Activated T-helper 17 cell treated with anti-CD3 and anti-CD28 coated beads, Interleukin-2, amount 50 U/mL, for 72 hours (primary cell): ENCODE measurements at regions not wholly inside any gene's neighbourhood (a gene's known extent, or its start where the extent isn't known, plus 50 kb on each side); places are given as distances from the start of the nearest gene placed in this dataset.

Source experiments
- ATAC-seq: fragments of 150-1000 bp; cut with Tn5 transposase; replicated peaks from 2 replicates; pipeline ENCODE4 v1.10.0; 2021; ENCODE audit warnings: mild to moderate bottlenecking, moderate library complexity
- H3K27ac Mint-ChIP-seq: one replicate; pipeline ENCODE4 v1.8.0; 2022; ENCODE audit warnings: mixed read lengths
- H3K27me3 Mint-ChIP-seq: one replicate; pipeline ENCODE4 v1.8.0; 2022; ENCODE audit warnings: mixed read lengths
- H3K36me3 Mint-ChIP-seq: one replicate; pipeline ENCODE4 v1.8.0; 2022; ENCODE audit warnings: low read depth, mild to moderate bottlenecking, mixed read lengths
- H3K4me1 Mint-ChIP-seq: one replicate; pipeline ENCODE4 v1.8.0; 2022; ENCODE audit warnings: mixed read lengths
- H3K4me3 Mint-ChIP-seq: one replicate; pipeline ENCODE4 v1.8.0; 2022; ENCODE audit warnings: mild to moderate bottlenecking, mixed read lengths
- H3K9me3 Mint-ChIP-seq: one replicate; pipeline ENCODE4 v1.8.0; 2022; ENCODE audit warnings: mixed read lengths

- no peaks in the 10 kb centered on the region for H3K36me3 Mint-ChIP-seq
- H3K4me3 Mint-ChIP-seq, result no peak overlapping the region
- peak; percentile 39 for ATAC-seq
- no peaks in the 10 kb centered on the region for H3K4me1 Mint-ChIP-seq
- peaks cover 17% of the 10 kb centered on the region for H3K27me3 Mint-ChIP-seq
- no peaks in the 10 kb centered on the region for H3K9me3 Mint-ChIP-seq
- H3K27ac Mint-ChIP-seq, result no peak overlapping the region
Measured at GRCh38 chr16:66081775-66082366, 284.6 kb upstream of the CDH5 start.

GRCh38 chr16:66079671-66080334 lies 286.7 kb upstream of the CDH5 start:
- peaks cover 25% of the 10 kb centered on the region for H3K27me3 Mint-ChIP-seq
- H3K4me1 Mint-ChIP-seq, result no peaks in the 10 kb centered on the region
- no peaks in the 10 kb centered on the region for H3K9me3 Mint-ChIP-seq
- no peak overlapping the region for H3K27ac Mint-ChIP-seq
- no peaks in the 10 kb centered on the region for H3K36me3 Mint-ChIP-seq
- no peak overlapping the region for H3K4me3 Mint-ChIP-seq
- ATAC-seq, result no peak

GRCh38 chr16:66070140-66070917 lies 296.2 kb upstream of the CDH5 start:
- no peak for ATAC-seq
- H3K36me3 Mint-ChIP-seq, result no peaks in the 10 kb centered on the region
- H3K4me3 Mint-ChIP-seq, result no peak overlapping the region
- H3K9me3 Mint-ChIP-seq, result no peaks in the 10 kb centered on the region
- H3K27ac Mint-ChIP-seq, result no peak overlapping the region
- peaks cover 30% of the 10 kb centered on the region for H3K27me3 Mint-ChIP-seq
- H3K4me1 Mint-ChIP-seq, result no peaks in the 10 kb centered on the region

GRCh38 chr16:66069587-66069986 lies 296.9 kb upstream of the CDH5 start:
- no peak for ATAC-seq
- Mint-ChIP-seq H3K36me3 (no peaks in the 10 kb centered on the region), H3K27me3 (peaks cover 25% of the 10 kb centered on the region), H3K9me3 (no peaks in the 10 kb centered on the region), H3K4me1 (no peaks in the 10 kb centered on the region), H3K4me3 (no peak overlapping the region), H3K27ac (no peak overlapping the region)

GRCh38 chr16:66066404-66066803 lies 300.1 kb upstream of the CDH5 start:
- Mint-ChIP-seq H3K27ac (no peak overlapping the region), H3K9me3 (no peaks in the 10 kb centered on the region), H3K4me1 (no peaks in the 10 kb centered on the region), H3K36me3 (no peaks in the 10 kb centered on the region), H3K4me3 (no peak overlapping the region), H3K27me3 (peaks cover 27% of the 10 kb centered on the region)
- no peak for ATAC-seq

GRCh38 chr16:66065925-66066324 lies 300.6 kb upstream of the CDH5 start:
- no peak overlapping the region for H3K4me3 Mint-ChIP-seq
- H3K9me3 Mint-ChIP-seq, result no peaks in the 10 kb centered on the region
- H3K36me3 Mint-ChIP-seq, result no peaks in the 10 kb centered on the region
- peaks cover 31% of the 10 kb centered on the region for H3K27me3 Mint-ChIP-seq
- ATAC-seq, result no peak
- no peak overlapping the region for H3K27ac Mint-ChIP-seq
- H3K4me1 Mint-ChIP-seq, result no peaks in the 10 kb centered on the region

GRCh38 chr16:66064801-66065530 lies 301.5 kb upstream of the CDH5 start:
- H3K9me3 Mint-ChIP-seq, result no peaks in the 10 kb centered on the region
- H3K4me3 Mint-ChIP-seq, result no peak overlapping the region
- no peak for ATAC-seq
- H3K36me3 Mint-ChIP-seq, result no peaks in the 10 kb centered on the region
- H3K27me3 Mint-ChIP-seq, result peaks cover 26% of the 10 kb centered on the region
- H3K4me1 Mint-ChIP-seq, result no peaks in the 10 kb centered on the region
- H3K27ac Mint-ChIP-seq, result no peak overlapping the region

GRCh38 chr16:66058832-66059231 lies 307.7 kb upstream of the CDH5 start:
- Mint-ChIP-seq H3K27me3 (peaks cover 29% of the 10 kb centered on the region), H3K36me3 (no peaks in the 10 kb centered on the region), H3K27ac (no peak overlapping the region), H3K9me3 (peaks cover 6% of the 10 kb centered on the region), H3K4me3 (no peak overlapping the region), H3K4me1 (no peaks in the 10 kb centered on the region)
- no peak for ATAC-seq

- Mint-ChIP-seq H3K36me3 (no peaks in the 10 kb centered on the region), H3K9me3 (peaks cover 6% of the 10 kb centered on the region), H3K4me3 (no peak overlapping the region), H3K4me1 (no peaks in the 10 kb centered on the region), H3K27me3 (peaks cover 27% of the 10 kb centered on the region), H3K27ac (no peak overlapping the region)
- no peak for ATAC-seq
Measured at GRCh38 chr16:66058172-66058691, 308.3 kb upstream of the CDH5 start.

- peaks cover 6% of the 10 kb centered on the region for H3K9me3 Mint-ChIP-seq
- H3K4me1 Mint-ChIP-seq, result no peaks in the 10 kb centered on the region
- peaks cover 17% of the 10 kb centered on the region for H3K27me3 Mint-ChIP-seq
- no peak overlapping the region for H3K27ac Mint-ChIP-seq
- H3K4me3 Mint-ChIP-seq, result no peak overlapping the region
- no peaks in the 10 kb centered on the region for H3K36me3 Mint-ChIP-seq
- ATAC-seq, result no peak
Measured at GRCh38 chr16:66057057-66057456, 309.4 kb upstream of the CDH5 start.

GRCh38 chr16:66054095-66054494 lies 312.4 kb upstream of the CDH5 start:
- Mint-ChIP-seq H3K27ac (no peak overlapping the region), H3K27me3 (peaks cover 6% of the 10 kb centered on the region), H3K4me3 (no peak overlapping the region), H3K36me3 (no peaks in the 10 kb centered on the region), H3K9me3 (peaks cover 2% of the 10 kb centered on the region), H3K4me1 (no peaks in the 10 kb centered on the region)
- no peak for ATAC-seq

- Mint-ChIP-seq H3K4me3 (no peak overlapping the region), H3K27ac (no peak overlapping the region), H3K36me3 (no peaks in the 10 kb centered on the region), H3K4me1 (no peaks in the 10 kb centered on the region), H3K27me3 (peaks cover 8% of the 10 kb centered on the region), H3K9me3 (peaks cover 5% of the 10 kb centered on the region)
- no peak for ATAC-seq
Measured at GRCh38 chr16:66052745-66053144, 313.7 kb upstream of the CDH5 start.

GRCh38 chr16:66050991-66051390 lies 315.5 kb upstream of the CDH5 start:
- H3K27ac Mint-ChIP-seq, result no peak overlapping the region
- H3K36me3 Mint-ChIP-seq, result no peaks in the 10 kb centered on the region
- no peak for ATAC-seq
- no peaks in the 10 kb centered on the region for H3K4me1 Mint-ChIP-seq
- peaks cover 5% of the 10 kb centered on the region for H3K9me3 Mint-ChIP-seq
- H3K4me3 Mint-ChIP-seq, result no peak overlapping the region
- H3K27me3 Mint-ChIP-seq, result peaks cover 8% of the 10 kb centered on the region

- Mint-ChIP-seq H3K27ac (no peak overlapping the region), H3K4me1 (no peaks in the 10 kb centered on the region), H3K4me3 (no peak overlapping the region), H3K36me3 (no peaks in the 10 kb centered on the region), H3K9me3 (peaks cover 5% of the 10 kb centered on the region), H3K27me3 (peaks cover 10% of the 10 kb centered on the region)
- no peak for ATAC-seq
Measured at GRCh38 chr16:66049865-66050264, 316.6 kb upstream of the CDH5 start.
